DOHH2 (cell line): ENCODE measurements at regions not wholly inside any gene's neighbourhood (a gene's known extent, or its start where the extent isn't known, plus 50 kb on each side); places are given as distances from the start of the nearest gene placed in this dataset.

Experiments
- H3F3A ChIP-seq: fragments of 200-600 bp; sonication (generic), shearing (Covaris generic); 2 replicates; pipeline ENCODE4 v1.6.0; 2016; ENCODE audit warnings: antibody characterized with exemption, mild to moderate bottlenecking; ENCODE audit not compliant: control insufficient read depth, insufficient read depth
- H3K27ac ChIP-seq: fragments of 200-600 bp; sonication (generic); 2 replicates; pipeline ENCODE4 v1.5.1; 2014; ENCODE audit warnings: low read depth, mild to moderate bottlenecking, low read length, moderate library complexity
- H3K27me3 ChIP-seq: fragments of 200-600 bp; sonication (generic); 2 replicates; pipeline ENCODE4 v1.6.1; 2014; ENCODE audit warnings: mild to moderate bottlenecking, low read length, mixed read lengths; ENCODE audit not compliant: control insufficient read depth
- H3K36me3 ChIP-seq: fragments of 200-600 bp; sonication (generic); 2 replicates; pipeline ENCODE4 v1.6.1; 2014; ENCODE audit warnings: mild to moderate bottlenecking, low read length, moderate library complexity, mixed read lengths; ENCODE audit not compliant: control insufficient read depth
- H3K4me1 ChIP-seq: fragments of 200-600 bp; sonication (generic); 2 replicates; pipeline ENCODE4 v1.6.1; 2014; ENCODE audit warnings: mild to moderate bottlenecking, low read length, mixed read lengths; ENCODE audit not compliant: control insufficient read depth
- H3K4me2 ChIP-seq: fragments of 200-600 bp; sonication (generic); 2 replicates; pipeline ENCODE4 v1.6.0; 2014; ENCODE audit warnings: mild to moderate bottlenecking, low read length, moderate library complexity
- H3K4me3 ChIP-seq: fragments of 200-600 bp; sonication (generic); 2 replicates; pipeline ENCODE4 v1.5.1; 2014; ENCODE audit warnings: mild to moderate bottlenecking, low read length, mixed read lengths
- H3K79me2 ChIP-seq: fragments of 200-600 bp; sonication (generic); 2 replicates; pipeline ENCODE4 v1.6.1; 2014; ENCODE audit warnings: mild to moderate bottlenecking, low read length, mixed read lengths; ENCODE audit not compliant: control insufficient read depth
- H3K9me2 ChIP-seq: fragments of 200-600 bp; sonication (generic); replicated peaks from 2 replicates; pipeline ENCODE4 v1.6.1; 2014; ENCODE audit warnings: mild to moderate bottlenecking, low read length, mixed read lengths; ENCODE audit not compliant: control insufficient read depth
- H3K9me3 ChIP-seq: fragments of 200-600 bp; sonication (generic); 2 replicates; pipeline ENCODE4 v1.6.1; 2014; ENCODE audit warnings: antibody characterized with exemption, low read length, mixed read lengths; ENCODE audit not compliant: control insufficient read depth, insufficient read depth
- H4K20me1 ChIP-seq: fragments of 200-600 bp; sonication (generic); 2 replicates; pipeline ENCODE4 v1.6.0; 2014; ENCODE audit warnings: low read depth, mild to moderate bottlenecking, antibody characterized with exemption, low read length, moderate library complexity; ENCODE audit not compliant: control insufficient read depth, insufficient read depth
- CTCF ChIP-seq: fragments of 200-600 bp; sonication (generic); IDR thresholded peaks from one replicate; pipeline ENCODE4 v1.5.1; 2014; ENCODE audit warnings: antibody characterized with exemption, mild to moderate bottlenecking, low read depth, low read length; ENCODE audit not compliant: poor library complexity, severe bottlenecking
- EZH2phosphoT487 ChIP-seq: fragments of 200-600 bp; sonication (generic); IDR thresholded peaks from 2 replicates; pipeline ENCODE4 v1.6.1; 2017; ENCODE audit warnings: borderline replicate concordance, mild to moderate bottlenecking, antibody characterized with exemption, low read length, moderate library complexity, mixed read lengths

- TF ChIP-seq CTCF (peak; percentile 39), EZH2phosphoT487 (no peak)
- Histone ChIP-seq H3K27ac (no peak overlapping the region), H3K36me3 (no peaks in the 10 kb centered on the region), H3K27me3 (no peaks in the 10 kb centered on the region), H3K4me3 (no peak overlapping the region), H3K79me2 (no peaks in the 10 kb centered on the region), H3K9me3 (peaks cover 9% of the 10 kb centered on the region; the same call in 1 of the 2 replicates), H3F3A (no peaks in the 10 kb centered on the region), H3K4me1 (no peaks in the 10 kb centered on the region), H3K9me2 (no peaks in the 10 kb centered on the region), H3K4me2 (no peak overlapping the region), H4K20me1 (no peaks in the 10 kb centered on the region)
These were observed 86.3 kb upstream of the IRX1 start for GRCh38 chr5:3509290-3509689.

GRCh38 chr5:3508395-3508794 is 87.2 kb upstream of the IRX1 start:
- Histone ChIP-seq H3K27me3 (no peaks in the 10 kb centered on the region), H3K27ac (no peak overlapping the region), H4K20me1 (no peaks in the 10 kb centered on the region), H3F3A (no peaks in the 10 kb centered on the region), H3K4me3 (no peak overlapping the region), H3K79me2 (no peaks in the 10 kb centered on the region), H3K36me3 (no peaks in the 10 kb centered on the region), H3K9me3 (peaks cover 9% of the 10 kb centered on the region; the same call in 1 of the 2 replicates), H3K4me2 (no peak overlapping the region), H3K4me1 (no peaks in the 10 kb centered on the region), H3K9me2 (no peaks in the 10 kb centered on the region)
- TF ChIP-seq EZH2phosphoT487, result no peak
- TF ChIP-seq CTCF, result no peak

GRCh38 chr5:3490957-3491507 is 104.6 kb upstream of the IRX1 start:
- Histone ChIP-seq H3K27ac (no peak overlapping the region), H3K27me3 (no peaks in the 10 kb centered on the region), H3F3A (no peaks in the 10 kb centered on the region), H3K79me2 (no peaks in the 10 kb centered on the region), H3K36me3 (no peaks in the 10 kb centered on the region), H3K9me3 (peaks cover 11% of the 10 kb centered on the region), H3K4me2 (no peak overlapping the region), H3K9me2 (no peaks in the 10 kb centered on the region; the same call in 1 of the 2 replicates), H3K4me1 (no peaks in the 10 kb centered on the region), H4K20me1 (no peaks in the 10 kb centered on the region), H3K4me3 (no peak overlapping the region)
- TF ChIP-seq EZH2phosphoT487, result no peak

GRCh38 chr5:3489239-3489843 is 106.3 kb upstream of the IRX1 start:
- TF ChIP-seq EZH2phosphoT487, result no peak
- no peak for TF ChIP-seq CTCF
- Histone ChIP-seq H3K4me2 (no peak overlapping the region), H3K36me3 (no peaks in the 10 kb centered on the region), H3K9me2 (no peaks in the 10 kb centered on the region), H3F3A (no peaks in the 10 kb centered on the region), H3K79me2 (no peaks in the 10 kb centered on the region), H3K4me3 (no peak overlapping the region), H3K4me1 (no peaks in the 10 kb centered on the region), H3K27me3 (no peaks in the 10 kb centered on the region), H3K27ac (no peak overlapping the region), H4K20me1 (no peaks in the 10 kb centered on the region), H3K9me3 (peaks cover 13% of the 10 kb centered on the region)
